Prostate gland (tissue), 2 donors: ENCODE measurements at regions not wholly inside any gene's neighbourhood (a gene's known extent, or its start where the extent isn't known, plus 50 kb on each side); places are given as distances from the start of the nearest gene placed in this dataset.
"Not testable (repeated sequence)": the region's sequence is repeated elsewhere in the genome, so short reads cannot be mapped to it uniquely, and the experiment has no call there.

Experiments used
- DNase-seq: peaks from one replicate; pipeline ENCODE4 v3.0.0-alpha.2; 2019; ENCODE audit warnings: low spot score
- H3K27ac ChIP-seq, 2 donors: fragments of 200-600 bp; sonication (generic); 2 replicates each; pipeline ENCODE4 v1.5.1; 2017 to 2019
- H3K27me3 ChIP-seq: fragments of 200-600 bp; sonication (generic); replicated peaks from 2 replicates; pipeline ENCODE4 v1.5.1; 2019; ENCODE audit not compliant: insufficient read depth
- H3K36me3 ChIP-seq, 2 donors: fragments of 200-600 bp; sonication (generic); 1 replicate in 1 of 2; 2 replicates in 1 of 2; pipeline versions ENCODE4 v1.5.1 to v1.8.1; 2017 to 2019
- H3K4me1 ChIP-seq: fragments of 200-600 bp; sonication (generic); replicated peaks from 2 replicates; pipeline ENCODE4 v1.5.1; 2019
- H3K4me3 ChIP-seq, 2 donors: fragments of 200-600 bp; sonication (generic); 2 replicates each; pipeline ENCODE4 v1.5.1; 2017 to 2019
- H3K9me3 ChIP-seq: fragments of 200-600 bp; sonication (generic); 2 replicates; pipeline ENCODE4 v1.5.1; 2017
- POLR2A ChIP-seq: fragments of 450-650 bp; IDR thresholded peaks from one replicate; pipeline ENCODE4 v1.6.1; 2016; ENCODE audit warnings: antibody characterized with exemption, mild to moderate bottlenecking
- POLR2AphosphoS5 ChIP-seq: sonication (generic); formaldehyde crosslinking; IDR thresholded peaks from one replicate; pipeline ENCODE4 v1.6.1; 2017; ENCODE audit warnings: antibody characterized with exemption
- WGBS: methylation state at CpG from one replicate; pipeline ENCODE4 v1.1.5; 2018; 5-methylcytosine and 5-hydroxymethylcytosine counted together
- intact Hi-C: fragments of 100-400 bp; cut with DNase I; formaldehyde crosslinking; loops from one replicate; pipeline ENCODE4 v1.14.2; 2022
- TF ChIP-seq, protein P1 (sequence below), 4 experiments: fragments of 200-600 bp in 2 of 4; fragments of 450-650 bp in 2 of 4; sonication (generic) in 2 of 4; IDR thresholded peaks; 1 replicate in 3 of 4; 2 replicates in 1 of 4; pipeline ENCODE4 v1.5.1; 2016 to 2019; ENCODE audit warnings: antibody characterized with exemption in 4 of 4, mild to moderate bottlenecking in 2 of 4, moderate library complexity in 2 of 4

DNA sequence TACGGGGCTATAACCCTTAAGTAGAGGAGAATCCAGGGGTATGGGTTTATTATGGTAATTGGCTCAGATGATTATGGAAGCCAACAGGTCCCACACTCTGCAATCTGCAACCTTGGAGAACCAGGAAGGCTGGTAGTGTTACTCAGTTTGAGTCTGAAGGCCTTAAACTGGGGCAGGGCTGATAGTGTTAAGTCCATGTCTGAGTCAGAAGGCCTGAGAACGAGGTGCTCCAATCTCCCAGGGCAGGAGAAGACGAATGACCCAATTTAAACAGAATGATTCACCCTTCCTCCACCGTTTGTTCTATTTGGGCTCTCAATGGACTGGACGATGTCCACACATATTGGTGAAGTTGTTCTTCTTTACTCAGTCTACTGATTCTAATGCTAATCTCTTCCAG lies 244.5 kb upstream of the PTER start:
- TF ChIP-seq, protein P1, sequence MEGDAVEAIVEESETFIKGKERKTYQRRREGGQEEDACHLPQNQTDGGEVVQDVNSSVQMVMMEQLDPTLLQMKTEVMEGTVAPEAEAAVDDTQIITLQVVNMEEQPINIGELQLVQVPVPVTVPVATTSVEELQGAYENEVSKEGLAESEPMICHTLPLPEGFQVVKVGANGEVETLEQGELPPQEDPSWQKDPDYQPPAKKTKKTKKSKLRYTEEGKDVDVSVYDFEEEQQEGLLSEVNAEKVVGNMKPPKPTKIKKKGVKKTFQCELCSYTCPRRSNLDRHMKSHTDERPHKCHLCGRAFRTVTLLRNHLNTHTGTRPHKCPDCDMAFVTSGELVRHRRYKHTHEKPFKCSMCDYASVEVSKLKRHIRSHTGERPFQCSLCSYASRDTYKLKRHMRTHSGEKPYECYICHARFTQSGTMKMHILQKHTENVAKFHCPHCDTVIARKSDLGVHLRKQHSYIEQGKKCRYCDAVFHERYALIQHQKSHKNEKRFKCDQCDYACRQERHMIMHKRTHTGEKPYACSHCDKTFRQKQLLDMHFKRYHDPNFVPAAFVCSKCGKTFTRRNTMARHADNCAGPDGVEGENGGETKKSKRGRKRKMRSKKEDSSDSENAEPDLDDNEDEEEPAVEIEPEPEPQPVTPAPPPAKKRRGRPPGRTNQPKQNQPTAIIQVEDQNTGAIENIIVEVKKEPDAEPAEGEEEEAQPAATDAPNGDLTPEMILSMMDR (IDR thresholded peaks at IDR 0.05), result no peak
- TF ChIP-seq POLR2AphosphoS5, result no peak
- TF ChIP-seq POLR2A, result no peak
- Histone ChIP-seq H3K4me1 (no peaks in the 10 kb centered on the region), H3K27ac (no peak overlapping the region), H3K36me3 (no peaks in the 10 kb centered on the region), H3K4me3 (no peak overlapping the region), H3K9me3 (no peaks in the 10 kb centered on the region), H3K27me3 (no peaks in the 10 kb centered on the region)
- intact Hi-C loops, result no loop called here
- WGBS, result 85% methylated on average over 5 of the region's 5 CpGs
- no peak for DNase-seq

DNA sequence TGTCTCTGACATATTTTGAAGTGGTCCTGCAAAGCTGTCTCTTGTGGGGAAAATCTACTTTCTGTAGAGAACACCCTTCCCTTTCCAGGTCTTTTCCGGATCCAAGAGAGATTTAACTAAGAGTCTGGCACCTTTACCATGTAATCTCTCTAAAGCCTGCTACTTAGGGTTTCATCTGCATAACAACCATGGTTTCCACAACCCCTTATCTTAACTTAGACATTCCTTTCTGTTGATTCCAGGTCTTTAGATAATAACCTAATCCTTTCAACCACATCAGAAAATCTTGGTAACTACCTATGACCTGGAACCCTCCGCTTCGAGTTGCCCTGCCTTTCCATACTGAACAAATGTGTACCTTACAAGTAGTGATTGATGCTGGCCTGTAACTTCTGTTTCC lies 243.6 kb upstream of the PTER start:
- no peak for DNase-seq
- Histone ChIP-seq H3K4me3 (no peak overlapping the region), H3K27me3 (no peaks in the 10 kb centered on the region), H3K9me3 (no peaks in the 10 kb centered on the region), H3K27ac (no peak overlapping the region), H3K36me3 (no peaks in the 10 kb centered on the region), H3K4me1 (no peaks in the 10 kb centered on the region)
- WGBS, result over 99% methylated on average over 3 of the region's 3 CpGs
- intact Hi-C loops, result no loop called here
- TF ChIP-seq, protein P1 (IDR thresholded peaks at IDR 0.05), result no peak
- TF ChIP-seq POLR2AphosphoS5 (no peak), POLR2A (no peak)

DNA sequence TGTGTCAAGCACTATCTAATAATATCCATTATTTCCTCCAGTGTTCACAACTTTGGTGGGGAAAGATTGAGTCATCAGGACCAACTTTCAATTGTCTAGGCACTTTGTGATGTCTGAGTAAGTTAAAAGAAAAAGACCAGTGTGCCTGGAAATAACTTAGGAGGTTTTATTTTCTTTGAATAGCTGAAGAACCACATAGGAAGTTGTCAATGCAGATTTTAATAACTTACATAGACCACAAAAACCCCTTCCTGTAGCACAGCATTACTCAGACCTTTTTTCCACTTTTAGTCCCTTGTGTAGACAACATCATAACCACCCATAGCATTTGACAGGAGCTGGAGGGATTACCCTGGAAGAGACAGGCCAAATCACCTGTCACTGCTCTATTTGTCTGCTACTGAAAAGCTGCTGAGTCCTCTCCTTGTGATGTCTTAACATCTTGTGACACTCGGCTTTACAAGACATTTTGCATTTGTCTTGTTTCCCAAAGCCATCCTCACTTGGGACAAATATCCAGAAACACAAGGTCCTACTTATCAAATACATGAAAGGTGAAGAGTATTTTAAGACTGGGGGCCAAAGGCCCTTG lies 241.5 kb upstream of the PTER start:
- no peaks in the 10 kb centered on the region for H3K27me3 ChIP-seq
- WGBS, result 72% methylated on average over 1 of the region's 1 CpG
- H3K36me3 ChIP-seq, result no peaks in the 10 kb centered on the region
- H3K27ac ChIP-seq, result no peak overlapping the region
- H3K9me3 ChIP-seq, result no peaks in the 10 kb centered on the region
- TF ChIP-seq, protein P1 (IDR thresholded peaks at IDR 0.05), result no peak
- TF ChIP-seq POLR2A, result no peak
- no peak for TF ChIP-seq POLR2AphosphoS5
- H3K4me3 ChIP-seq, result no peak overlapping the region
- no peaks in the 10 kb centered on the region for H3K4me1 ChIP-seq
- intact Hi-C loops, result no loop called here
- DNase-seq, result no peak

DNA sequence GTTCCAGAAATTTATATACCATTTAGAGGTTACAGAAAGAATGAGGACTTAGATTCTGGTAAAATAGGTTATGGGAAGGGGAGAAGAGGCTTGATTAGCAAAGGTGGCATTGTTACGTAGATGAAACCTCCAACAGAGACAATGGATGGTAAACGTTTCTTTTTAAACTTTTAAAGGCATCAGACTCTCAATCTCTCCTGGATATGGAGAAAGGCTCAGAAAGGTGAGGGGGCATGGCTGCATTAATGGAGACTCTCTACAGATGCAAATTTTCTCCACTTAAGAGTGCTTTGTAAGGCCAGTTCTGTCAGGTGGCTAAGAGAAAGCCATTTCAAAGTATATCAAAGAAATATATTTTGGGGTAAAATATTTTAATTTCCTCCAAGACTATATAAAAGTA lies 240.9 kb upstream of the PTER start:
- H3K36me3 ChIP-seq, result no peaks in the 10 kb centered on the region
- no peak overlapping the region for H3K27ac ChIP-seq
- no peak for DNase-seq
- H3K4me3 ChIP-seq, result no peak overlapping the region
- intact Hi-C loops, result no loop called here
- TF ChIP-seq, protein P1 (IDR thresholded peaks at IDR 0.05), result no peak
- no peak for TF ChIP-seq POLR2AphosphoS5
- no peak for TF ChIP-seq POLR2A
- H3K4me1 ChIP-seq, result no peaks in the 10 kb centered on the region
- H3K27me3 ChIP-seq, result no peaks in the 10 kb centered on the region
- 68% methylated on average over 2 of the region's 2 CpGs for WGBS
- no peaks in the 10 kb centered on the region for H3K9me3 ChIP-seq

DNA sequence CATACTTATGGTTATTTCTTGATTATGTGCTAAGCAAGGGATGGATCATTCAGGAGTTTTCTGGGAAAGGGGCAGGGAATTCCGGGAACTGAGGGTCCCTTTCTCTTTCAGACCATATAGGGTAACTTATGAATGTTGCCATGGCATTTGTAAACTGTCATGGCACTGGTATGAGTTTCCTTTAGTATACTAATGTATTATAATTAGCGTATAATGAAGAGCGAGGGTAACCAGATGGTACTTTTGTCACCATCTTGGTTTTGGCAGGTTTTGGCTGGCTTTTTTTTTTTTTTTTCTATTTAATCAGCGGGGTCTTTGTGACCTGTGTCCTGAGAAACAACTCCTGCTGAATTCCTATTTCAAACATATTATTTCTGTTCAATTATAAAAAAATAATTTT lies 237.6 kb upstream of the PTER start:
- Histone ChIP-seq H3K36me3 (no peaks in the 10 kb centered on the region), H3K9me3 (no peaks in the 10 kb centered on the region), H3K4me3 (no peak overlapping the region), H3K27ac (no peak overlapping the region), H3K4me1 (no peaks in the 10 kb centered on the region), H3K27me3 (no peaks in the 10 kb centered on the region)
- 95% methylated on average over 4 of the region's 4 CpGs for WGBS
- no peak for DNase-seq
- TF ChIP-seq POLR2AphosphoS5, result no peak
- TF ChIP-seq, protein P1 (IDR thresholded peaks at IDR 0.05), result no peak
- no peak for TF ChIP-seq POLR2A
- intact Hi-C loops, result no loop called here

DNA sequence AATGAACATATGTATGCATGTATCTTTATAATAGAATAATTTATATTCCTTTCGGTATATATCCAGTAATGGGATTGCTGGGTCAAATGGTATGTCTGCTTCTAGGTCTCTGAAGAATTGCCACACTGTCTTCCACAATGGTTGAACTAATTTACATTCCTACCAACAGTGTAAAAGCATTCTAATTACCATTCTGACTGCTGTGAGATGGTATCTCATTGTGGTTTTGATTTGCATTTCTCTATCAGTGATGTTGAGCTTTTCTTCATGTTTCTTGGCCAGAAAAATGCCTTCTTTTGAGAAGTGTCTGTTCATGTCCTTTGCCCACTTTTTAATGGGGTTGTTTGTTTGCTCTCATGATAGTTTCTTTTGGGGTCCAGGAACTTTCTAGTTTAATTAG lies 213.2 kb upstream of the PTER start:
- H3K4me3 ChIP-seq, H3K27ac ChIP-seq, DNase-seq, intact Hi-C loops, H3K36me3 ChIP-seq, H3K4me1 ChIP-seq, H3K27me3 ChIP-seq, H3K9me3 ChIP-seq: not testable (repeated sequence)
- WGBS, result 100% methylated on average over 1 of the region's 1 CpG
